ENCODE measurements at regions not wholly inside any gene's neighbourhood (a gene's known extent, or its start where the extent isn't known, plus 50 kb on each side); places are given as distances from the start of the nearest gene placed in this dataset.
"Not testable (repeated sequence)": the region's sequence is repeated elsewhere in the genome, so short reads cannot be mapped to it uniquely, and the experiment has no call there.

- not testable (repeated sequence) for TF ChIP-seq CTCF (IDR thresholded peaks at IDR 0.05); EZH2 (IDR thresholded peaks at IDR 0.05; ENCODE audit: borderline replicate concordance, insufficient read depth, low read depth, low read length, poor library complexity, severe bottlenecking)
Observed at GRCh38 chr4:78715372-78715771, 60.8 kb upstream of the BMP2K start.

Data from B cell (primary cell).